H1 (cell line): ENCODE measurements at regions not wholly inside any gene's neighbourhood (a gene's known extent, or its start where the extent isn't known, plus 50 kb on each side); places are given as distances from the start of the nearest gene placed in this dataset.

ENCODE experiments used
- CTCF ChIA-PET: fragments of 300-600 bp; sonication (Branson Sonifier 250); formaldehyde crosslinking; loops from one replicate; lab custom pipeline; 2021; ENCODE audit not compliant: partially characterized antibody; lab: Charles Lee
- POLR2A ChIA-PET: fragments of 300-600 bp; sonication (Branson Sonifier 250); formaldehyde crosslinking; loops from one replicate; lab custom pipeline; 2021; ENCODE audit warnings: inconsistent platforms; ENCODE audit not compliant: partially characterized antibody; lab: Charles Lee
- DNase-seq, 2 experiments: peaks; one replicate each; pipeline versions ENCODE4 v3.0.0 to v3.0.0-alpha.2; 2010 to 2022; ENCODE audit warnings: low spot score in 2 of 2, low read depth in 1 of 2, mixed read lengths in 1 of 2
- FAIRE-seq: peaks from 2 replicates; lab custom pipeline; 2011; peaks lifted over from hg19 to GRCh38; lab: Jason Lieb, UNC
- H2AFZ ChIP-seq: 2 replicates; pipeline ENCODE4 v1.8.1; 2012; ENCODE audit warnings: low read length, inconsistent platforms
- H2AK5ac ChIP-seq: 2 replicates; pipeline ENCODE4 v1.6.1; 2013; ENCODE audit warnings: low read depth, low read length
- H2BK120ac ChIP-seq: replicated peaks from 2 replicates; pipeline ENCODE3; 2013; ENCODE audit warnings: low read depth, low read length, inconsistent platforms
- H2BK12ac ChIP-seq: 2 replicates; pipeline ENCODE4 v1.6.1; 2013; ENCODE audit warnings: low read depth, low read length
- H2BK15ac ChIP-seq: 2 replicates; pipeline ENCODE4 v1.6.1; 2013; ENCODE audit warnings: low read length
- H2BK20ac ChIP-seq: 2 replicates; pipeline ENCODE4 v1.6.1; 2013; ENCODE audit warnings: low read length
- H2BK5ac ChIP-seq: 2 replicates; pipeline ENCODE4 v1.6.1; 2013; ENCODE audit warnings: low read depth, low read length
- H3K14ac ChIP-seq: 2 replicates; pipeline ENCODE4 v1.6.1; 2013; ENCODE audit warnings: inconsistent platforms; ENCODE audit not compliant: insufficient read length
- H3K18ac ChIP-seq: 2 replicates; pipeline ENCODE4 v1.6.1; 2013; ENCODE audit warnings: low read length; ENCODE audit errors: extremely low read depth
- H3K23ac ChIP-seq: 2 replicates; pipeline ENCODE4 v1.6.1; 2013; ENCODE audit warnings: inconsistent platforms; ENCODE audit not compliant: insufficient read length
- H3K23me2 ChIP-seq: 2 replicates; pipeline ENCODE4 v1.6.1; 2013; ENCODE audit warnings: low read depth, low read length
- H3K27ac ChIP-seq: 2 replicates; pipeline ENCODE4 v1.6.1; 2011; ENCODE audit warnings: low read depth, low read length, inconsistent platforms
- H3K27me3 ChIP-seq, 4 experiments: replicated peaks in 1 of 4; 1 replicate in 1 of 4; 2 replicates in 3 of 4; pipeline versions ENCODE4 v1.6.1 to v1.8.1; 2011 to 2013; ENCODE audit warnings: low read length in 3 of 4, mild to moderate bottlenecking in 3 of 4, inconsistent platforms in 2 of 4, mixed read lengths in 2 of 4, moderate library complexity in 1 of 4; ENCODE audit not compliant: control insufficient read depth in 3 of 4, insufficient read depth in 3 of 4; ENCODE audit errors: extremely low read depth in 1 of 4
- H3K36me3 ChIP-seq, 4 experiments: 2 replicates each; pipeline versions ENCODE4 v1.6.1 to v1.8.1; 2011 to 2013; ENCODE audit warnings: mild to moderate bottlenecking in 4 of 4, low read length in 3 of 4, moderate library complexity in 2 of 4, control low read depth in 1 of 4, inconsistent platforms in 1 of 4; ENCODE audit not compliant: insufficient read depth in 4 of 4, control insufficient read depth in 2 of 4
- H3K4ac ChIP-seq: replicated peaks from 2 replicates; pipeline ENCODE3; 2013; ENCODE audit warnings: low read length, low read depth, mixed read lengths, inconsistent platforms; ENCODE audit not compliant: insufficient read length
- H3K4me1 ChIP-seq, 4 experiments: replicated peaks in 1 of 4; 1 replicate in 1 of 4; 2 replicates in 3 of 4; pipeline versions ENCODE4 v1.6.1 to v1.8.1; 2011 to 2013; ENCODE audit warnings: low read length in 3 of 4, inconsistent platforms in 2 of 4, mixed read lengths in 1 of 4; ENCODE audit not compliant: insufficient read depth in 4 of 4, control insufficient read depth in 3 of 4
- H3K4me2 ChIP-seq, 2 experiments: 2 replicates each; pipeline versions ENCODE4 v1.6.1 to v1.8.1; 2011 to 2013; ENCODE audit warnings: low read depth in 2 of 2, low read length in 2 of 2, control low read depth in 1 of 2, inconsistent platforms in 1 of 2, mild to moderate bottlenecking in 1 of 2; ENCODE audit not compliant: insufficient read depth in 1 of 2
- H3K4me3 ChIP-seq, 4 experiments: fragments of 200-600, 300-600 bp in 1 of 4; sonication (generic), shearing (Covaris generic), sonication (Bioruptor Twin) in 1 of 4; 2 replicates each; pipeline versions ENCODE4 v1.5.1 to v1.8.1; 2011 to 2016; ENCODE audit warnings: low read length in 4 of 4, low read depth in 3 of 4, control low read depth in 2 of 4, inconsistent platforms in 2 of 4, mild to moderate bottlenecking in 2 of 4, mixed read lengths in 1 of 4, moderate library complexity in 1 of 4; ENCODE audit not compliant: insufficient read depth in 2 of 4; ENCODE audit errors: extremely low read depth in 1 of 4
- H3K56ac ChIP-seq: replicated peaks from 2 replicates; pipeline ENCODE3; 2013; ENCODE audit warnings: low read depth, mild to moderate bottlenecking, mixed read lengths, low read length, inconsistent platforms; ENCODE audit not compliant: insufficient read length
- H3K79me1 ChIP-seq: 2 replicates; pipeline ENCODE4 v1.6.1; 2013; ENCODE audit warnings: low read depth, low read length, control low read depth
- H3K79me2 ChIP-seq, 2 experiments: 2 replicates each; pipeline versions ENCODE4 v1.6.1 to v1.8.1; 2012 to 2013; ENCODE audit warnings: low read length in 2 of 2, mild to moderate bottlenecking in 2 of 2, inconsistent platforms in 1 of 2; ENCODE audit not compliant: insufficient read depth in 2 of 2, control insufficient read depth in 1 of 2
- H3K9ac ChIP-seq, 4 experiments: replicated peaks in 1 of 4; 1 replicate in 1 of 4; 2 replicates in 3 of 4; pipeline versions ENCODE4 v1.6.1 to v1.8.1; 2011 to 2013; ENCODE audit warnings: low read depth in 3 of 4, low read length in 3 of 4, control low read depth in 2 of 4, mild to moderate bottlenecking in 2 of 4, moderate library complexity in 2 of 4, inconsistent platforms in 1 of 4; ENCODE audit errors: extremely low read depth in 1 of 4
- H3K9me3 ChIP-seq, 2 experiments: 2 replicates each; pipeline versions ENCODE4 v1.6.1 to v1.8.1; 2012 to 2013; ENCODE audit warnings: mild to moderate bottlenecking in 2 of 2, moderate library complexity in 2 of 2, control low read depth in 1 of 2, inconsistent platforms in 1 of 2, low read depth in 1 of 2, low read length in 1 of 2, mixed read lengths in 1 of 2; ENCODE audit not compliant: insufficient read depth in 2 of 2
- H4K20me1 ChIP-seq, 2 experiments: replicated peaks in 1 of 2; 2 replicates each; pipeline versions ENCODE3 to v1.8.1; 2011 to 2013; ENCODE audit warnings: inconsistent platforms in 2 of 2, low read length in 2 of 2, mild to moderate bottlenecking in 1 of 2; ENCODE audit not compliant: insufficient read depth in 2 of 2, control insufficient read depth in 1 of 2
- H4K5ac ChIP-seq: 2 replicates; pipeline ENCODE4 v1.6.1; 2013; ENCODE audit warnings: low read length, low read depth, mixed read lengths, inconsistent platforms; ENCODE audit not compliant: insufficient read length
- H4K8ac ChIP-seq: 2 replicates; pipeline ENCODE4 v1.8.0; 2013; ENCODE audit warnings: mild to moderate bottlenecking, moderate library complexity, low read length, inconsistent platforms; ENCODE audit not compliant: insufficient read depth; ENCODE audit errors: extremely low read depth
- H4K91ac ChIP-seq: replicated peaks from 2 replicates; pipeline ENCODE3; 2013; ENCODE audit warnings: low read length, mixed read lengths, inconsistent platforms; ENCODE audit not compliant: insufficient read length
- CBX5 ChIP-seq: fragments of 300-800, 300-1000 bp; sonication (generic); IDR thresholded peaks from 2 replicates; pipeline ENCODE4 v1.7.1; 2016; ENCODE audit warnings: antibody characterized with exemption, low read length, low read depth
- E2F6 ChIP-seq: IDR thresholded peaks from 2 replicates; pipeline ENCODE4 v1.6.1; 2012; ENCODE audit warnings: inconsistent platforms
- EZH2 ChIP-seq: fragments of 200-600 bp; sonication (generic); IDR thresholded peaks from 2 replicates; pipeline ENCODE4 v1.7.1; 2012; ENCODE audit warnings: low read depth, mild to moderate bottlenecking, moderate library complexity, low read length, inconsistent platforms; ENCODE audit not compliant: severe bottlenecking
- FOSL1 ChIP-seq: IDR thresholded peaks from 2 replicates; pipeline ENCODE4 v1.6.1; 2011; ENCODE audit warnings: mild to moderate bottlenecking, low read depth, low read length, moderate library complexity; ENCODE audit not compliant: insufficient read depth
- HDAC2 ChIP-seq, 2 experiments: fragments of 300-600 bp in 1 of 2; sonication (generic) in 1 of 2; IDR thresholded peaks; 2 replicates each; pipeline ENCODE4 v1.6.1; 2011 to 2012; ENCODE audit warnings: low read depth in 2 of 2, low read length in 2 of 2, mild to moderate bottlenecking in 2 of 2, moderate library complexity in 2 of 2, borderline replicate concordance in 1 of 2, inconsistent platforms in 1 of 2
- KDM1A ChIP-seq: fragments of 200-600, 300-600 bp; sonication (generic); IDR thresholded peaks from 2 replicates; pipeline ENCODE4 v1.7.1; 2016; ENCODE audit warnings: mild to moderate bottlenecking, low read length, borderline replicate concordance
- POU5F1 ChIP-seq: IDR thresholded peaks from 2 replicates; pipeline ENCODE4 v1.6.1; 2011; ENCODE audit warnings: low read depth, mild to moderate bottlenecking, low read length, moderate library complexity
- RBBP5 ChIP-seq: IDR thresholded peaks from 2 replicates; pipeline ENCODE4 v1.7.1; 2012; ENCODE audit warnings: low read depth, mild to moderate bottlenecking, inconsistent platforms, low read length, moderate library complexity, borderline replicate concordance
- TBP ChIP-seq: IDR thresholded peaks from 2 replicates; pipeline ENCODE4 v1.6.1; 2011; ENCODE audit warnings: low read depth, low read length, improper control_type of control experiment
- TCF12 ChIP-seq: IDR thresholded peaks from 2 replicates; pipeline ENCODE4 v1.6.1; 2011; ENCODE audit warnings: low read depth, mild to moderate bottlenecking, low read length
- TEAD4 ChIP-seq: IDR thresholded peaks from 2 replicates; pipeline ENCODE4 v1.6.1; 2012; ENCODE audit warnings: low read depth, low read length, inconsistent platforms, mixed read lengths
- WGBS, 2 experiments: shearing (Covaris generic) in 1 of 2; methylation state at CpG; one replicate each; pipeline versions ENCODE4 v1.1.6 to v1.1.7; 2013 to 2015; ENCODE audit warnings: low lambda C conversion rate in 2 of 2, mixed read lengths in 2 of 2, inconsistent platforms in 1 of 2, low coverage in 1 of 2, missing lambda C conversion rate in 1 of 2; ENCODE audit not compliant: insufficient replicate concordance in 2 of 2, insufficient coverage in 1 of 2, insufficient read length in 1 of 2; ENCODE audit errors: extremely low coverage in 1 of 2, missing lambda C conversion rate in 1 of 2; 5-methylcytosine and 5-hydroxymethylcytosine counted together

- H4K20me1 ChIP-seq, result peaks cover 0 to 9% of the 10 kb centered on the region in 2 experiments
- H3K4me1 ChIP-seq, result no peaks in the 10 kb centered on the region
- no peak overlapping the region; a peak in 1 of 7 replicates for H3K9ac ChIP-seq
- no peak overlapping the region for H3K4me3 ChIP-seq
- no peak overlapping the region for H2BK15ac ChIP-seq
- H3K27ac ChIP-seq, result no peak overlapping the region
- no peak overlapping the region for H3K4me2 ChIP-seq
- FAIRE-seq (no peak), DNase-seq (no peak)
- H3K23ac ChIP-seq, result no peak overlapping the region
- ChIA-PET POLR2A (interaction anchor here (1.5 kb wide), 1 partner anchor 9 kb away, joined by 3 read pairs; no protein-coding TSS in a partner anchor), CTCF (interaction anchor here (1.0 to 2.4 kb wide), 7 partner anchors 10 to 134 kb away, joined by 3 to 11 read pairs (median 4); no protein-coding TSS in a partner anchor)
- no peak overlapping the region for H4K8ac ChIP-seq
- no peak overlapping the region for H3K4ac ChIP-seq
- no peaks in the 10 kb centered on the region for H3K9me3 ChIP-seq
- H3K18ac ChIP-seq, result no peak overlapping the region
- peaks cover 0 to 4% (median 3%) of the 10 kb centered on the region in 4 experiments; a peak in 4 of 7 replicates for H3K27me3 ChIP-seq
- no peak overlapping the region for H4K91ac ChIP-seq
- no peak overlapping the region for H4K5ac ChIP-seq
- no peaks in the 10 kb centered on the region; the same call in 1 of the 2 replicates for H3K79me1 ChIP-seq
- WGBS, 2 experiments, result 88% methylated on average over 16 of the region's 17 CpGs; no CpG with 5 or more reads in 1 of the 2 experiments
- no peak overlapping the region for H2AFZ ChIP-seq
- no peak overlapping the region for H3K14ac ChIP-seq
- H3K79me2 ChIP-seq, result no peaks in the 10 kb centered on the region
- no peak overlapping the region for H2AK5ac ChIP-seq
- no peak overlapping the region for H2BK5ac ChIP-seq
- H3K36me3 ChIP-seq, result no peaks in the 10 kb centered on the region
- peaks cover 9% of the 10 kb centered on the region; the same call in 1 of the 2 replicates for H3K23me2 ChIP-seq
- H3K56ac ChIP-seq, result no peak overlapping the region
- H2BK12ac ChIP-seq, result no peak overlapping the region; the same call in 1 of the 2 replicates
- no peak overlapping the region for H2BK120ac ChIP-seq
- no peak overlapping the region for H2BK20ac ChIP-seq
- TF ChIP-seq EZH2 (no peak), HDAC2 (IDR thresholded peaks at IDR 0.05; ENCODE audit: borderline replicate concordance in 1 of 2, low read depth in 2 of 2, low read length in 2 of 2) (no peak), TBP (no peak), E2F6 (no peak), TEAD4 (no peak), POU5F1 (no peak), RBBP5 (no peak), FOSL1 (no peak), CBX5 (no peak), TCF12 (no peak), KDM1A (no peak)
Observed at GRCh38 chr3:13208706-13209633, 135.7 kb upstream of the IQSEC1 start.
